ENCODE measurements at regions not wholly inside any gene's neighbourhood (a gene's known extent, or its start where the extent isn't known, plus 50 kb on each side); places are given as distances from the start of the nearest gene placed in this dataset.

GRCh38 chr12:66848967-66849366 lies 170.1 kb upstream of the GRIP1 start:
- no peak overlapping the region for H3K4me3 ChIP-seq (ENCODE audit: low read depth, low read length)

GRCh38 chr12:66851134-66851533 lies 172.3 kb upstream of the GRIP1 start:
- H3K4me3 ChIP-seq (ENCODE audit: low read depth, low read length): no peak overlapping the region

- H3K4me3 ChIP-seq (ENCODE audit: low read depth, low read length): no peak overlapping the region
Measured at GRCh38 chr12:66852091-66852490, 173.2 kb upstream of the GRIP1 start.

GRCh38 chr12:66852765-66853164 lies 173.9 kb upstream of the GRIP1 start:
- H3K4me3 ChIP-seq (ENCODE audit: low read depth, low read length): no peak overlapping the region

GRCh38 chr12:66859751-66860440 lies 181.0 kb upstream of the GRIP1 start:
- no peak overlapping the region for H3K4me3 ChIP-seq (ENCODE audit: low read depth, low read length)

GRCh38 chr12:66860752-66861750 lies 182.2 kb upstream of the GRIP1 start:
- no peak overlapping the region for H3K4me3 ChIP-seq (ENCODE audit: low read depth, low read length)

GRCh38 chr12:66862356-66862985 lies 183.6 kb upstream of the GRIP1 start:
- no peak overlapping the region for H3K4me3 ChIP-seq (ENCODE audit: low read depth, low read length)

- no peak overlapping the region for H3K4me3 ChIP-seq (ENCODE audit: low read depth, low read length)
Measured at GRCh38 chr12:66863276-66863675, 184.4 kb upstream of the GRIP1 start.

GRCh38 chr12:66877925-66878324 lies 199.0 kb upstream of the GRIP1 start:
- no peak overlapping the region for H3K4me3 ChIP-seq (ENCODE audit: low read depth, low read length)

- no peak overlapping the region for H3K4me3 ChIP-seq (ENCODE audit: low read depth, low read length)
Measured at GRCh38 chr12:66879409-66879808, 200.5 kb upstream of the GRIP1 start.

- no peak overlapping the region for H3K4me3 ChIP-seq (ENCODE audit: low read depth, low read length)
Measured at GRCh38 chr12:66881386-66881785, 202.5 kb upstream of the GRIP1 start.

GRCh38 chr12:66884091-66884490 lies 205.2 kb upstream of the GRIP1 start:
- no peak overlapping the region for H3K4me3 ChIP-seq (ENCODE audit: low read depth, low read length)

- no peak overlapping the region for H3K4me3 ChIP-seq (ENCODE audit: low read depth, low read length)
Measured at GRCh38 chr12:66885115-66885875, 206.4 kb upstream of the GRIP1 start.

- no peak overlapping the region for H3K4me3 ChIP-seq (ENCODE audit: low read depth, low read length)
Measured at GRCh38 chr12:66896797-66897196, 217.9 kb upstream of the GRIP1 start.

- H3K4me3 ChIP-seq (ENCODE audit: low read depth, low read length): no peak overlapping the region
Measured at GRCh38 chr12:66898700-66899469, 220.0 kb upstream of the GRIP1 start.

- no peak overlapping the region for H3K4me3 ChIP-seq (ENCODE audit: low read depth, low read length)
Measured at GRCh38 chr12:66899588-66899987, 220.7 kb upstream of the GRIP1 start.

GRCh38 chr12:66900616-66901015 lies 221.7 kb upstream of the GRIP1 start:
- no peak overlapping the region for H3K4me3 ChIP-seq (ENCODE audit: low read depth, low read length)

- H3K4me3 ChIP-seq (ENCODE audit: low read depth, low read length): no peak overlapping the region
Measured at GRCh38 chr12:66901138-66901932, 222.5 kb upstream of the GRIP1 start.

GRCh38 chr12:66902020-66902419 lies 223.1 kb upstream of the GRIP1 start:
- no peak overlapping the region for H3K4me3 ChIP-seq (ENCODE audit: low read depth, low read length)

Data from iPS-11a (cell line).